Pulmonary artery endothelial cell (primary cell): ENCODE measurements at regions not wholly inside any gene's neighbourhood (a gene's known extent, or its start where the extent isn't known, plus 50 kb on each side); places are given as distances from the start of the nearest gene placed in this dataset.
"Not testable (repeated sequence)": the region's sequence is repeated elsewhere in the genome, so short reads cannot be mapped to it uniquely, and the experiment has no call there.

ENCODE experiments used
- DNase-seq: peaks from one replicate; pipeline ENCODE4 v3.0.0-alpha.2; 2011; ENCODE audit warnings: low read depth, low spot score

DNA sequence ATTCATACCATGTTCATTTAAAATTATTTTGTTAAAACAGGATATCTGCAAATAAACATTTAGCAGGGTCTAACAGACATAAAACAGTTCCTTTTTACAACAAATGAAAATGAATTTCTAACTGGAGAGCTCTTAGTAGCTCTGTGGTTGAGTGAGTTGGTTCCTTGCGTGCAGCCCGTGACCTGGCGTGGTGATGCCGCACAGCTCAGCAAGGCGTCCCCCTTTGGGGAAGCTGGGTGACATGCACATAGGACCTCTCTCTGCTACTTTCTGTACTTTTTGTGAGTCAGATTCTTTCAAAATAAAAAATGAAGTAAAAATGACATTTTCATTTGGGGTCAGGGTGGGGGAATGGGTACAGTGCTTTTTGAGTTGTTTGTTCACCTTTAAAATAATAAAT lies 75.9 kb downstream of the NPIPB11 start:
- DNase-seq, result not testable (repeated sequence)

DNA sequence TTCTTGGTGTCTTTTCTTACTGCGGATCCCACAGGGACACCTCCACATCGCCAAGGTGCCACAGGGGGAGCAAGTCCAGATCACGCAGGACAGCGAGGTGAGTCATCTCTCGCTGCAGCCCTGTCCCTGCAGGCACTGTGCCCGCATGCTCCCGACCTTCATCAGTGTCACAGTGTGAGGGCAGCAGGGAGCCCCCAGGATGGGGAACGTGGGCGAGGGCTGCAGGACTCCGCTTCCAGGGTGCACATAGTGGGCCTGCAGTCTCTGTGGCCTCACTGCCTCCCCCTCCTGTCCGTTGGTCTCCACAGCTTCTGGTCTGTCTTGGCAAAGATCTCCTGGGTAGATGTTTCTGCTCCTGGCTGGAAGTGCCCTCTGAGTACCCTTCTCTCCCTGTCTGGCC lies 78.0 kb downstream of the NPIPB11 start:
- not testable (repeated sequence) for DNase-seq

DNA sequence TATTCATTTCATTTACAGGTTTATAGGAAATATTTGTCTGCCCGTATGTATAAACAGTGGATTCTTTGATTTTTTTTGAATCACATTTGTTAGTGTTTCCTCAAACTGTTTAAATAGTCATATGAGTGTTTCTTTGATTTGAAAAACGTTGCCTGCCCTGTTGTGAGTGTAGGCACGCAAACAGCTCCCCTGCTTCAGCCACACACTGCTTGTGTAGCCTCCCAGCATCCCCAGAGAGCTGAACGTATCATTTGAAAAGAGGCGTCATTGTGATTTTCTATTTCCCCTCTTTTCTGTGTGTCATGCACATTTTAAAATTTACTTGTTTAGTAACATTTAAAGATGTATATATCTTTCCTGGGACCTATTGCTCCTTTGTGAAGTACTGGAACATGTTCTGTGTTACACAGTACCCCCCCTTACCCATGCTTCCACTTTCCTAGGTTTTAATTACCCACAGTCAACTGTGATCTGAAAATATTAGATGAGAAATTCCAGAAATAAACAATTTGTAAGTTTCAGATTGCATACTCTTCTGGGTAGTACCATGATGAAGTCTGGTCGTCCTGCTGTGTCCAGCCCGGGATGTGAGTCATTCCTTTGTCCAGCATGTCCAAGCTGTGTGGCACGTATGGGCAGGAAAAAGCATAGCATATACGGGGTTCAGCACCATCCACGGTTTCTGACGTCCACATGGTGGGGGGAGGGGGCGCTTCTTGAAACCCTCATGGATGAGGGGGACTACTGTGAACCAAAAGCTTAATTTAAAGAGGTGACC lies 78.7 kb downstream of the NPIPB11 start:
- DNase-seq, result peak; percentile 55

DNA sequence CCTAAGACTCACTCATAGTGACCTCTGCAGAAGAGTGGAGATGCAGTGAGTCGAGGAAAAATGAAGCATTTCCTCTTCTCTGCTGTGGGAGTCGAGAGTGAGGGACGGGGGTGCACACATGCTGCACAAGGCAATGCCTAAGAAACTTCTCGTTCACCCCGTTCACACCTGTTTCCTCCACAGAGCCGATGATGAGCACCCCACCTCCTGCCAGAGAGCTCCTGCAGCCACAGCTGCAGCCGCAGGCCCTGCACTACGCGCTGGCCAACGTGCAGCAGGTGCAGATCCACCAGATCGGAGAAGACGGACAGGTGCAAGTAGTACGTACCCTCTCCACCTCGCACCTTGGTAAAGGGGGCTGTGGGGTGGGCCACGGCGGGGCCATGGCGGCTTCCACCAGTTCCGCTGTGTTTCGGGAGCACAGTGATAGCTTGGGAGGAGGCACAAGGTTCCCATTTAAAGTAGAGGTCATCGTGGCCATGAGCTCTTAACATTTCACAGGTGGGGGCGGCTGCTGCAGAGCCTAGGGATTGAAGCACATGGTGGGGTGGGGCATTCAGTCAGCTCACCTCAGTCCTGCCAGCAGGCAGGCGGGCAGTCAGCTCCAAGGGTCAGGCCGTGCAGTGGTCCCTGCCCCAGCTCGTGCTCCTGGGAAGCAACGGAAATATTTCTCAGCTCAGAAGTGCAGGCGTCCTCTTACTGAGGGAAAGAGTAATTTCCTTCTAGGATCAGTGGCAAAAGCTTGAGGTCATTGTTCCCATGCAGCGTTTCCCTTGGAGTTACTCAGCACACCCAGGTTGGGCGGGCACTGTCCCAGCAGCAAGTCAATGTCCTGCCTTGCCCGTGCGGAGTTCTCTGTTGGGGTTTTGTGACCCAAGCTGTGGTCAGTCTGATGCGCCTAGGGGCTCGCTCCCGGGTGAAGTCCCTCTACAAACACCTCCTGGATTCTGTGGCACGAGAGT lies 80.1 kb downstream of the NPIPB11 start:
- not testable (repeated sequence) for DNase-seq

DNA sequence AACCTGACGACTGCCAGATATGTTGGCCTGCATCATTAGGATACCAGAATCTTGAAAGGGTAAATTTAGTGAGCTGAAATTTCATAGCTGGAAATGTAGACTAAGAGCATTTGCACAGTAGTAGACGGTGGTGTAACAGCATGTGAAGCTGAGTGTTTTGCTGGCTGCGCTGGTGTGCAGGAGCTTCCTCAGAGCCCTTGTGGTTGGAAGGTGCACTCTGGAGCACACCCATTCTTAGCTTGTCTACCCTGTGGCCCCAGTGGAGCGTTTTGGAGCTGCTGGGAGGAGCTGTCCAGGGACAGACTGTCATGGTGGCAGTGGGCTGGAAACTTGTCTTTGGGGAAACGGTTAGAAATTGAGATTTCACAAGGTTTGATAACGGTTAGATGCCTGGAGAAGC lies 82.8 kb downstream of the NPIPB11 start:
- not testable (repeated sequence) for DNase-seq

DNA sequence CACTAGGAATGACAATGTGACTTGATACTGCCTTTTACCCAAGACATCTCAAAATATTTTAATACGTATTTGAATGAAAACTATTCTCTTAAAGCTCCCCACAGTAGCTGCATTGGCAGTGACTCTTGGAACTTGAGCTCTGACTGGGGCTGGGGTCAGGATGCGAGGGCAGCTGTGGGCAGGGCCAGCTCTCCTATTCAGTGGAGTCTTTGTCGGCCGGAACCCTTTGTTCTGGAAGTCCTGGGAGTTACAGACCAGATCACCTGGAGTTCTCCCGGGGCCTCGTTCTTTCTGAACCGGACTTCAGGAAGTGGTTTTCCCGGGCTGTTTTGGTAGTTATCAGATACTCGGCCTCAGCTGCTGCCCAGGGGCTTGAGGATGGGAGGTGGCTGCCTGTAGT lies 84.9 kb downstream of the NPIPB11 start:
- DNase-seq, result no peak

DNA sequence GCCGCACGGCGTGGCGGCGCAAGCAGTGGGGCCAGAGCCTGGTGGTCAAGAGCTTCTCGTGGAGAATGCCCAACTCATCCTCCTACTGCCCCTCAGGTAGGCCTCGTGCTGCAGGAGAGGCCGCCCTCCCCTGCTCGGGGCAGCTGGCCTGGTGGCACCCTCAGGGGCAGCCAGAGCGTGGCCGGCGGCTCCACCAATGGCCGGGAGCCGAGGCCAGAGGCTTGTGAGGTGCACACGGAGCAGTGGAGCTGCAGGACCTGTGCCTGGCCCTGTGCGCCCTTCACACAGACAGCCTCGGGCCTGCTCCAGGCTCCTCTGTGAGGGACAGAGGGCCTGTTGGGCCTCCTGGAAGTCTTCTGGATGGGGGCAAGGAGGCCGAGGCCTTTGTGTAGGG lies 85.5 kb downstream of the NPIPB11 start:
- DNase-seq, result no peak

DNA sequence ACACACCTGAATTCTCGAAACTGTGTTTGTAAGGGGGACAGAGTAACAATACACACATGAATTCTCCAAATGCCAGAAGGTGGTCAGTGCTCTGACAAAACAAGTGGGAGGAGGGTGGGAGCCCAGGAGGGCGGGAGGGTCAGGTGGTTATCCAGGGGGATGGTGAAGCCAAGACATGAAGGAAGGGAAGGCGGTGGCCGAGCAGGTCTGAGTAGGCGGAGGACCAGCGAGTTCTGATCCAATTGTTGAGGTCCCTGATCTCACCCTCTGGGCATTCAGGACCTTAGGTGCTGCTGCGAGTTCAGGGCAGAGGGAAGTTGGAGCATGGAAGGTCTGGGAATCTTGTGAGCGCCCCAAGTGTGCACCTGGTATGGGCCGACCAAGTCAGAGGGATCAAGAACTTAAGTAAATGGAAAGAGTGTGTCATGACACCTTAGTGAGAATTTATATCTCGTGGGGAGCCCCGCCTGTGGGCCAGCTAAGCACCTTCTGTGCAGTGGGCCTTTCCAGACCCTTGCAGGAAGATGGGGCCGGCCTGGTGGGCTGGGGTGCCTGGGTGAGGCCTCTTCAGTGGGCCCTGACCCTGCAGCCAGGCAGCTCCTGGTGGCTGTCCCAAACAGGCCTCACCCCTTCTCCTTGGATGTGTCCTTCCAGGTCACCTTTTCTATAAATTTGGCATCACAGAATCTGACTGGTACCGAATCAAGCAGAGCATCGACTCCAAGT lies 86.1 kb downstream of the NPIPB11 start:
- no peak for DNase-seq

DNA sequence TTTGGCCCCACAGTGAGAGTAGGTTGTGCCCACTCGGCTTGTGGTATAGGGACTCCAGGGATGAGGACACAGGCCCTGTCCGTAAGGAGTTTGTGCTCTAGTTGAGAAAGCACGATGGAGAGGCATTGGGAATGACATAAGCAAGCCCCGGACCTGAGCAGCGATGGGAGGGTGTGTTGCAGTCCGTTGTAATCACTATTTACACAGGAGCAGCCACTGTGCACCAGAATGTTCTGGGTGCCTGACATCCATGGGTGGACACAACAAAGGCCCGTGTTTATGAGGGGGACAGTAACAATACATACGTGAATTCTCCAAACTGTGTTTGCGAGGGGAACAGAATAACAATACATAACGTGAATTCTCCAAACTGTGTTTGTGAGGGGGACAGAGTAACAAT lies 86.8 kb downstream of the NPIPB11 start:
- no peak for DNase-seq

DNA sequence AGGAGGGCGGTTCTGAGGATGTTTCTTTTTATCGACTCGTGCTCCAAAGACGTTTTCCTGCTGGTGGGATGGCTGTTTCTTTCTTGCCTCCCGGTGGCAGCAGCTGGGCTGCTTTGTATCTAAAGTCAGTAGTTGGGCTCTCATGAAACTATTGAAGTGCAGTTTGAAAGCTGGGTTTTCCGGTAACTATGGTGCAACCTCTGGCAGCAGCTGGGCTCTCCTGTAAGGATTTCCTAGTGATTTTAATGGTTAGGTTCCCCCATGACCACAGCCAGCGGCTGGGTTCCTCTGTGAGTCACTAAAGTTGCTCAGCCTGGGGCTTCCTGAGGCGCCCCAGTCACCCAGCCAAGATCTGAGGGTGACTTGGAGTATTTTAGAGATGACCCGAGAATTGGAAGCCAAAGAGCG lies 87.9 kb downstream of the NPIPB11 start:
- peak; percentile 10 for DNase-seq

DNA sequence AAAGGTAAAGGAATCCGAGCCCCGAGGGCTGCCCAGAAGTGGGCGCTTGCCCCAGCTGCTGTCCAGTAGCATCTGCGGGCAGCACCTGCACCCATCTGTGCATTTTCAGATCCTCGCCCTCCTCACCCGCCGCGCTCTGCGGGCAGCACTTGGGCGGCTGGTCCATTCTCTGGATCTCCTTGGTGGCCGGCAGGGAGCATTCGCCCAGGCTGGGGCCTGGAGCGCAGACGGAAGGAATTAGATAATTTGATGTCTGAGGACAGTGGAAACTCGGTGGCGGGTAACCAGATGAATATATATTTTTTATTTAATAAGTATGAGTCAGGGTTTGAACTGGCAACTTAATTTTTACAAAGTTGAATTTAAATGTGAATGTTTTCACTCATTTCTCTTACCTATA lies 88.5 kb downstream of the NPIPB11 start:
- no peak for DNase-seq

DNA sequence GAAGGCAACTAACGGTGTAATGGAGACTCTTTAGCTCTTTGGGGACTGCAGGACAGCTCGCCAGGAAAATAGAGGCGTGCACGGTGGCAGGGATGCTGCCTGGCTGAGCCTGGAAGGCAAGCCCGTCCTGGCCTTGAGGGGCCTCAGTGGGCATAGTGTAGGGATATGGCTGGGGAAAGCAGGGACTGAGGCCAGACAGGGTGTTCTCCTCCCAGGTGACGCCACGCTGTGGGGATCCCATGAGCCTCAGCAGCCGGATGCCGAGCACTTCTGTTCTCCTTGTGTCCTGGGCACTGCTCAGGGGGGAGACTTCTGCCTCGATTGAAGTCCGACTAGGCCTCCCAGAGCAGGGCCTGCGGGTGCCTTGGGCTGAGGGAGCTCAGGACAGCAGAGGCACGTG lies 89.2 kb downstream of the NPIPB11 start:
- DNase-seq, result no peak

DNA sequence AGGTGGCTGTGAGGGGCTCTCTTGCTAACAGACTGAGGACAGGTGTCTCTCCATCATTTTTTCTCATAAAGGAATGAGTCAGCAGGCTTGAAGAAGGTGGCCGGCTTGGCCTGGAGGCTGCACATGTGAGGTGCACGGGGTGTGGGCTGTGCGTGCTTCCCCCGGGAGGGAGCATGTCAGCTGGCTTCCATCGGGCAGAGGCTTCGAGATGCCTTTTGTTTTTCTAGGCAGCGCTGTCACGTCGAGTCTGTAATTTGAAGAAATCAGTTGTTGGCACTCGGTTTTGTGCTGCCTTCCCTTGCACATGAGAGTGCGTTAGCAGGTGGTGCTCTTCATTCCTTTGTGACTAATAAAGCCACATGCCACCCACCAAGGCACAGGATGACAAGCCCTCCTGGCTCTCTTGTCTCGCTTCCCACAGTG lies 89.7 kb downstream of the NPIPB11 start:
- DNase-seq, result no peak

DNA sequence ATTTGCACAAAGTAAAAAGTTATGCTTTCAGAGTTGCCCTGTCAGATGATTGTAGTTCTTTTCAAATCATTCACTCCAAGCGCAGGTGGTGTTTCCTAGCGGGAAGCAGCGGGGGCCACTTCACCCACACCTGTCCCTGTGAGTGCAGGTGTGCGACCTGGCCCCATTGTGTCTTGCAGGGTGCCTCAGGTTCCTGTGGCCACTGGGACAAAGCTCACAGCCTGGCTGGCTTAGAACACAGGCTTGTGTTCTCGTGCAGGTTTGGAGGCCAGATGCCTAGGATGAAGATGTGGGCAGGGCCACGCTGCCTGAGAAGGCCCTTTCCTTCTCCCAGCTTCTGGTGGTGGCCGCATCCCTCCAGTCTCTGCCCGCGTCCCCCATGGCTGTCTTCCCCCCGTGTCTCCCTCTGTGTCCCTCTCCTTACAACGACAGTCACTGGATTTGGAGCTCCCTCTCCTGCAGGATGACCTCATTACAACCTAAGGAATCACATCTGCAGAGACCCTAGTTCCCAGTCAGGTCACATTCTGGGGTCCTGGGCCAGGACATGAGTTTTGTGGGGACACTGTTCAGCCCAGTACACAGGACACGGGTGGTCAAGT lies 90.5 kb downstream of the NPIPB11 start:
- no peak for DNase-seq

DNA sequence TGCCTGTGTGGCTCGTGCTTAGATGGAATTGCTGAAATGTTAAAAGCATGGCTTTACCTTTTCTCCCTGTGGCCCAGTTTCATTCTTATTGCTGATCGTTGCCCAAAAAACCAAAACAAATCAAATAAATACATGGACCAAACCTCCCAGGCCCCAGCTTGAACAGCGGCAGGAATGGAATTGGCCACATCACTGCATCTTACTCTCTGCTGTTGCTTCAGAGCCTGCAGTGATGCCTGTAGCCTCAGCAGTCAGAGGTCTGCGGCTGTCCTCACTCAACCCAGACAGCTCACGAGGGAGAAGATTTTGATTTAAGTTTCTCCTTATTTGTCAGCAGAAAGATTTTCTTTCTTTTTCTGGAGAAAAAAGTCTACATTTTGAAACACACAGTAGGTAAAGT lies 91.5 kb downstream of the NPIPB11 start:
- no peak for DNase-seq

DNA sequence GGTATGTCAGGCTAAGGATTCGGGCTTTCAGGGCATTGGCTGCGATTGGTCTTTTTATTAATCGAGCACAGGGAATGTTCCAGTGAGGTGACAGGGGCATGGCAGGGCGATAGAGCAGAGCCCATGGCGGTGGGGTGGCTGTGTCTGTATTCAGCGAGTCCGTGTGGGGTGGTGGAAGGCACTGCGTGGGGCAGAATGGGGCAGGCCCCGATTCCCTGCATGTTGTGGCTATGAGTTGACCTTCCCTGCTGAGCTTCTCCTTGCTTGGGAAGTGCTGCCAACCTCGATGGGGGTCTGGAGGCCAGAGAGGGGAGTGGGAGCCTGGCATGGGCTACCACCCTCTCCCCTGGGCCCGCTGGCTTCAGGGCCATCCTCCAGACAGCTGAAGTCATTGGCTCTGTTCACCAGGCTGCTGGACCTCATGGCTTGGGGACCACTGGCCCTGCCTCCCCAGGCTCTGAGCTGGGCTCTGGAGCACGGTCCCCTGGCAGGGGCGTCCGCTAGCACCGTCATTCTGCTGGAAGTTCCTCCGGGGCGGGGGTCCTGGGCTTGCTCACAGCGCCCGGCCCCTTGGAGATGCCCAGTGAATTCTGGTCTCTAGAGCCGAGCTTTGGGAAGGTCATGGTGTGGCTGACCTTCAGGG lies 92.1 kb downstream of the NPIPB11 start:
- DNase-seq, result no peak

DNA sequence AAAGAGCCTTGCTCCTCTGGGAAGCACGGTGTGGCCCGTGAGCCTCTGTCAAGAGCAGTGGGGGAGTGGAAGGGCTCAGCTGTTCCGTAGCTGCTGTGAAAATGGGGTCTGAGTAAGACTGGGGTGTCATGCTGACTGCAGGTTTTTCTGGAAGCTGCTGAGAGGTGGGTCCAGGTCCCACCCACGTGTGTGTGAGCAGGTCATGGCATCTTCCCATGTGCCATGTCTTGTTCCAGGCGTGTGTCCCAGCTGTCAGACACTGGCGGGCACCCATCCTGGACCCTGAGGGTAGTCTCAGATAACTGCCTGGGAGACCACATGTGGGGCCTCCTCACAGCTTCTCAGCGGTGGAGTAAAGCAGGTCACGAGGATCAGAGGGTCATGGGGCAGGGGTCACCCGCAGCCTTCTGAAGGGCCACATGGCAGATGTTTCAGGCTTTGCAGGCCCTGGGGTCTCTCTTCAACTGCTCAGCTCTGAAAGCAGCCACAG lies 92.9 kb downstream of the NPIPB11 start:
- no peak for DNase-seq

DNA sequence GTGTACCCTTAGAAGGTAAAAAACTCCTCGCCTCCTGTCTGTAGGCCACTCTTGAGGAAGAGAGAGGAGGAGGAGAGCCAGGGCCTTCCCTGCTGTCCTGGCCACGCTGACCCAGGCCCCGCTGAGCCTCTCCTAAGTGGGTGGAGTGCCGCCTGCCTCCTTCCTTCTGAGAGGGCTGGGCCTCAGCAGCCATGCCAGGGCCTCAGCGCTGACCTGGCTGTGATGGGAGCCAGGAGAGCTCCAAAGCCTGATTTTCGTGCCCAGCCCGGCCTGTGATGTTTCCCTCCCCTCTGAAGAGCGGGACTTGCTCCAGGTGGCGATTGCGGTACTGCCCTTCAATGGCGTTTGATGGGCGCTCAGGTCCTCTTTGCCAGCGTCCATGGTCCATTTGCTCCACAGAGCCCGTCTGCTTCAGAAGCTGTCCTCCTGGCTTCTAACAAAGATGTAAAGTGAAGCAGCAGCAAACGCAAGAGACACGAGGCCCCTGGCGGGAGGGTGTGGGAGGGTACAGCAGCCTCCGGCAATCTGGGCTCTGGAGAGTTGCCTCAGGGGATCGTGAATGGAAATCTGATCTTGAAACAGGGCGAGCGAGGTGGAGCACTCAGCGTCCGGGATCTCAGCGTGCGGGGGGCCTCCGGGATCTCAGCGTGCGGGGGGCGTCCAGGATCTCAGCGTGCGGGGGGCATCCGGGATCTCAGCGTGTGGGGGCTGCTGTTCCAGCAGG lies 93.5 kb downstream of the NPIPB11 start:
- DNase-seq, result no peak

DNA sequence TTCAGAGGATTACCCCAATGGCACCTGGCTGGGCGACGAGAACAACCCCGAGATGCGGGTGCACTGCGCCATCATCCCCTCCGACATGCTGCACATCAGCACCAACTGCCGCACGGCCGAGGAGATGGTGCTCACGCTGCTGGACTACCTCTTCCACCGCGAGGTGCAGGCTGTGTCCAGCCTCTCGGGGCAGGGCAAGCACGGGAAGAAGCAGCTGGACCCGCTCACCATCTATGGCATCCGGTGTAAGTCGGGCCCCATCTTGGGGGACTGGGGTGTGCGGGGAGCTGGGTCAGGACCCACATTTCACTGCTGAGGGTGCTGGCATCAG lies 94.2 kb downstream of the NPIPB11 start:
- not testable (repeated sequence) for DNase-seq
